Stimulated activated CD8-positive, alpha-beta memory T cell treated with anti-CD3 and anti-CD28 coated beads, Interleukin-2, amount 100 ng/mL, for 1 hour (primary cell): ENCODE measurements at regions not wholly inside any gene's neighbourhood (a gene's known extent, or its start where the extent isn't known, plus 50 kb on each side); places are given as distances from the start of the nearest gene placed in this dataset.

Source experiments
- DNase-seq, 2 donors: peaks; one replicate each; pipeline ENCODE4 v3.0.0-alpha.2; 2020; ENCODE audit warnings: low read depth in 2 of 2

- no peak for DNase-seq
Measured at GRCh38 chr13:44242766-44243165, 130.9 kb upstream of the SERP2 start.

- DNase-seq, result no peak
Measured at GRCh38 chr13:44243198-44243857, 130.3 kb upstream of the SERP2 start.

GRCh38 chr13:44244288-44244687 is 129.3 kb upstream of the SERP2 start:
- no peak for DNase-seq

GRCh38 chr13:44249431-44249836 is 124.2 kb upstream of the SERP2 start:
- DNase-seq, result no peak

- DNase-seq, result no peak
Measured at GRCh38 chr13:44252938-44253337, 120.7 kb upstream of the SERP2 start.

GRCh38 chr13:44255771-44256364 is 117.8 kb upstream of the SERP2 start:
- DNase-seq, result no peak

- DNase-seq, result no peak
Measured at GRCh38 chr13:44257796-44258195, 115.8 kb upstream of the SERP2 start.

- DNase-seq, result peak; percentile 28 to 50
Measured at GRCh38 chr13:44259045-44260027, 114.3 kb upstream of the SERP2 start.

GRCh38 chr13:44260336-44260735 is 113.3 kb upstream of the SERP2 start:
- DNase-seq, result no peak

GRCh38 chr13:44263751-44264620 is 109.6 kb upstream of the SERP2 start:
- DNase-seq, result no peak

GRCh38 chr13:44266305-44266704 is 107.3 kb upstream of the SERP2 start:
- no peak for DNase-seq

GRCh38 chr13:44266772-44267171 is 106.9 kb upstream of the SERP2 start:
- no peak for DNase-seq

GRCh38 chr13:44267203-44267602 is 106.4 kb upstream of the SERP2 start:
- no peak for DNase-seq

- no peak for DNase-seq
Measured at GRCh38 chr13:44267980-44268379, 105.6 kb upstream of the SERP2 start.

GRCh38 chr13:44268980-44269379 is 104.6 kb upstream of the SERP2 start:
- DNase-seq, result no peak

GRCh38 chr13:44270150-44270549 is 103.5 kb upstream of the SERP2 start:
- no peak for DNase-seq

- DNase-seq, result no peak
Measured at GRCh38 chr13:44271031-44271455, 102.6 kb upstream of the SERP2 start.

- DNase-seq, result no peak
Measured at GRCh38 chr13:44271473-44271872, 102.2 kb upstream of the SERP2 start.

- no peak for DNase-seq
Measured at GRCh38 chr13:44271915-44272341, 101.7 kb upstream of the SERP2 start.

GRCh38 chr13:44272692-44273091 is 100.9 kb upstream of the SERP2 start:
- DNase-seq, result no peak

GRCh38 chr13:44273216-44273615 is 100.4 kb upstream of the SERP2 start:
- DNase-seq, result no peak
